GM19238 (cell line): ENCODE measurements at regions not wholly inside any gene's neighbourhood (a gene's known extent, or its start where the extent isn't known, plus 50 kb on each side); places are given as distances from the start of the nearest gene placed in this dataset.
"Not testable (repeated sequence)": the region's sequence is repeated elsewhere in the genome, so short reads cannot be mapped to it uniquely, and the experiment has no call there.

Source experiments
- DNase-seq: peaks from one replicate; pipeline ENCODE4 v3.0.0; 2011; ENCODE audit warnings: low spot score; ENCODE audit not compliant: insufficient read length

- DNase-seq: no peak
Measured at GRCh38 chr5:136626531-136626930, 261.2 kb upstream of the TRPC7 start.

- DNase-seq: no peak
Measured at GRCh38 chr5:136622747-136623146, 257.4 kb upstream of the TRPC7 start.

DNA sequence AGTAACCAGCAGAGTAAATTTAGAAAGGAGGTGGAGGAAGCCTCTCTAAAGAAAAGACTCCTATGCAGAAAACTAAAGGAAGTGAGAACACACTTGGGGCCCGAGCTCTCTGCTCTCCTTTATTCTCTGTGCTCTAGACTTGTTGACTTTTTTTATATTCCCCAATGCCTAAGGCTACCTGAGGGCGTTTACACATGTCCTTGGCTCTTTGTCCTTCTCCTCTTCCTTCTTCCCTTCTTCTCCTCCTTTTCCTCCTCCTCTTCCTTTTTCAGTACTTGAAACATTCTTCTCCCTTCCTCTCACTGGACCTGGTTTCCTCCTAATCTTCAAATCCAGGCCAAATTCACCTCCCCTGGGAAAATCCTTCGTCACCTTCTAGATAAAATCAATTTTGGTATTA, 256.4 kb upstream of the TRPC7 start:
- no peak for DNase-seq

DNA sequence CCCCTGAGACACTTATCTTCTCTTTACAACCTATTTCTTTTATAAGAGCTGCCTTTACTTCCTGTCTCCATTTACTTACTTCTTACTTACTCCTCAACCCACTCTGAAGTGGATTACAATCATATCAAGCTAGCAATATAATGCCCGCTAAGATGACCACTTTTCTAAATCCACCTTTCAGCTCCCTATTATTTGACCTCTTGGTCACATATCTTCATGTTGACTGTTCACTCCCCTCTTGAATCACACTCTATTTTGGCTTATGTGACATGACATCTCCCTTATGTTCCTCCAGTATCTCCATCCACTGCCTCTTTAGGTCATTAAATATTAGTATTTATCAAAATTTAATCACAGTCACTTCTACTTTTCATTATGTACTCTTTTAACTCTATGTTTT, 255.3 kb upstream of the TRPC7 start:
- DNase-seq: no peak

GRCh38 chr5:136620016-136620419, 254.7 kb upstream of the TRPC7 start:
- no peak for DNase-seq

DNA sequence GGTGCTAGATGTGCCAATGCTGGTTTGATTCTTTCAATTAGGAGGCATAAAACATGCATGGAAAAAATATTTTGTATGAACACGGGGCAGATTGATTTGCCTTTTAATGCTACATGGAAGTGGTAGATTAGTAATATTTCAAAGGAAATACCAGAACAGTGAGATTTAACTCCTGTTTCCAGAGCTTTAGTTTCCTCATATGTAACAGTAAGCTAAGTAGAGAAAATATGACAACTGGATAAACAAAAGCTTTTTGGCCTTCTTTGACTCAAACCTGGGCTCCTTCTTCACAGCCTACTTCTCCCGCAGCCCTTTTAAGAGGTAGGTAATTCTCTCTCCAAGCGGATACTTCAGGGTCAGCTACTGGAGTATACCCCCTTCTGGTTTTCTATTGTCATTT, 254.2 kb upstream of the TRPC7 start:
- no peak for DNase-seq

GRCh38 chr5:136615251-136616119, 250.1 kb upstream of the TRPC7 start:
- DNase-seq: no peak

DNA sequence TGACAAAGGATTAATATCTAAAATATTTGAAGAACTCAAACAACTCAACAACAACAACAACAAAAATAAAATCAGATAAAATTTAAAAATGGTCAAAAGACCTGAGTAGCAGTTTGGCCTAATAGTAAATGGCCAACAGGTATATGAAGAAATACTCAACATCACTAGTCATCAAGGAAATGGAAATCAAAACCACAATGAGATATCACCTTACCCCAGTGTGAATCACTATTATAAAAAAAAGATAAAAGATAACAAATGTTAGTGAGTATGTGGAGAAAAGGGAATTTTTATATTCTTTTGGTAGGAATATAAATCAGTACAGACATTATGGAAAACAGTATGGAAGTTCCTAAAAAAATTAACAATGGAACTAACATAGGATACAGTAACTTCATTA, 247.9 kb upstream of the TRPC7 start:
- no peak for DNase-seq

DNA sequence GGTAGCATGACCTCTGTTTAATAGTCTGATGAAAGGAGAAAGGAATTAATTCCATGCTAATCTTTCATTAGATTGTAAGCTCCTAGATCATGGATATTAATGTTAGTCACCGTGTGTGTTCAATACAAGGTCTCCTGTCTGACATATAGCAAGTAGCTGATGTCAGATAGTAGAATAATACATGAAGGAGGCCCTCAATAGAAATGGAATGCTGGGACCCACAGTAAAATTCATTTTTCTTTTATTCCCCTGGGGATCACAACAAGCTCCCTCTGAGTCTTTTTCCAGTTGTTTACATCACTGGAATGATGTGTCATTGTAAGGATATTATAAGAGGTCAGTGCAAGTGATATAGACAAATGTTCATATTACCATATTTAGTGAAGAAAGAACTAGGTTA, 240.3 kb upstream of the TRPC7 start:
- no peak for DNase-seq

DNA sequence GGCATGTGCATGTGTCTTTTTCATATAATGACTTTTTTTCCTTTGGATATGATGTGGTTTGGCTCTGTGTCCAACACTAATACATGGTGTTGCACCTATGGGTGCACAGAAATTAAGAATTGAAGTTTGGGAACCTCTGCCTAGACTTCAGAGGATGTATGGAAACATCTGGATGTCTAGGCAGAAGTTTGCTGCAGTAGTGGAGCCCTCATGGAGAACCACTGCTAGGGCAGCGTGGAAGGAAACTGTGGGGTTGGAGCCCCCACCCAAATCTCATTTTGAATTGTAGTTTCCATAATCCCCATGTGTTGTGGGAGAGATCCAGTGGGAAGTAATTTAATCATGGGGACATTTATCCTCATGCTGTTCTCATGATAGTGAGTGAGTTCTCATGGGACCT, 235.0 kb upstream of the TRPC7 start:
- DNase-seq: no peak

- no peak for DNase-seq
Measured at GRCh38 chr5:136598802-136599404, 233.6 kb upstream of the TRPC7 start.

DNA sequence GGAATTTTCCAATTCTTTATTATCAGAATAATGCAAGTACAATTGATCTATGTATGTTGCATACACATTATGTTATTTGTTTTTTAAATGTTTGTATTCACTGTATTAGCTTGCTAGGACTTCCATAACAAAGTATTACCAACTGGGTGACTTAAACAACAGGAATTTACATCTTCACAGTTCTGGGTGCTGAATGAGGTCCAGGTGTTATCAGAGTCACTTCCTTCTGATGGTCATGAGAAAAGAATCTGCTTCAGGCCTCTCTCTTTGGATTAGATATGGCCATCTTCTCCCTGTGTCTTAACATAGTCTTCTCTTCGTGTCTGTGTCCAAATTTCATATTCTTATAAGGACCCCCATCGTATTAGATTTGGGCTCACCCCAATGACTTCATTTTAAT, 229.1 kb upstream of the TRPC7 start:
- no peak for DNase-seq

DNA sequence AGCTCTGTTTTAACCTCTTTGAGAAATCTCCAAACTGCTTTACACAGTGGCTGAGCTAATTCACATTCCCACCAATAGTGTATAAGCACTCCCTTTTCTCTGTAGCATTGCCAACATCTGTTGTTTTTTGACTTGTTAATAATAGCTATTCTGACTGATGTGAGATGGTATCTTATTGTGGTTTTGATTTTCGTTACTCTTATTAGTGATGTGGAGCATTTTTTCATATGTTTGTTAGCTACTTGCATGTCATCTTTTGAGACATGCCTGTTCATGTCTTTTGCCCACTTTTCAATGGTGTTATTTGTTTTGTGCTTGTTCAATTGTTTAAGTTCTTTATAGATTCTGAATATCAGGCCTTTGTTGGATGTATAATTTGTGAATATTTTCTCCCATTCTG, 225.2 kb upstream of the TRPC7 start:
- no peak for DNase-seq

DNA sequence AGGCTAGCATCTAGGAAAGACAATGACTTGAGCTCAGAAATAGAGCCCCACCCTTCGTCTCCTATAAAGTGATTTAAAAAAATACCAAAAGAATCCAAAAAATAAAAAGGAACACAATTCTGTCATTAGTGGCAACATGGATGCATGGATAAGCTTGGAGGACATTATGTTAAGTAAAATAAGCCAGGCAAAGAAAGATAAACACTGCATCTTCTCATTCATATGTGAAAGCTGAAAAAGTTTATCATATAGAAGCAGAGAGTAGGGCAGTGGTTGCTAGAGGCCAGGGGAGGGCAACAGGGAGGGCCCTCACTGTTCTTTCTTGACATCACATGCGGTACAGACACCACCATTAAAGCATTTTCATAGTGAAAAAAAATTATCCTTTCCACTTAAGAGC, 220.9 kb upstream of the TRPC7 start:
- no peak for DNase-seq

GRCh38 chr5:136584474-136584873, 219.1 kb upstream of the TRPC7 start:
- no peak for DNase-seq

DNA sequence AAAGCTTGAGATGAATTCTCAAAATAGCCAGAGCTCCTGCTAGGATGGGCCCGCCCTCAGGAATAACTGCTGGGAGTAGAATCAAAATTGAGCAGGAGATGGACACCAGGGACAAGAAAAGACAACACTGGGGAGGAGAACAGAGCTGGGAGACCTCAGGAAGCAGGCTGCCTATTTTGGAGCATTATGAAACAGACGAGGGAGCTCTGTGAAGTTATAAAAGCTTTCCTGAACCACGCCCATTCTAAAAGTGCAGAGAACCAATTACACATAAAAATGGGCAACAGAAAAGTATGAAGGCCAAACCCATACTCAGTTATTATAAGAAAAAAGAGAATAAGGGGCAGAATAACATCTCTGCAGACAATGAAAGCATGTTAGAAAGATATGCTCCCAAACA, 213.9 kb upstream of the TRPC7 start:
- no peak for DNase-seq

GRCh38 chr5:136569875-136570274, 204.5 kb upstream of the TRPC7 start:
- DNase-seq: not testable (repeated sequence)

GRCh38 chr5:136565457-136565856, 200.1 kb upstream of the TRPC7 start:
- not testable (repeated sequence) for DNase-seq

GRCh38 chr5:136565050-136565449, 199.7 kb upstream of the TRPC7 start:
- DNase-seq: not testable (repeated sequence)

GRCh38 chr5:136564431-136564830, 199.1 kb upstream of the TRPC7 start:
- DNase-seq: not testable (repeated sequence)

DNA sequence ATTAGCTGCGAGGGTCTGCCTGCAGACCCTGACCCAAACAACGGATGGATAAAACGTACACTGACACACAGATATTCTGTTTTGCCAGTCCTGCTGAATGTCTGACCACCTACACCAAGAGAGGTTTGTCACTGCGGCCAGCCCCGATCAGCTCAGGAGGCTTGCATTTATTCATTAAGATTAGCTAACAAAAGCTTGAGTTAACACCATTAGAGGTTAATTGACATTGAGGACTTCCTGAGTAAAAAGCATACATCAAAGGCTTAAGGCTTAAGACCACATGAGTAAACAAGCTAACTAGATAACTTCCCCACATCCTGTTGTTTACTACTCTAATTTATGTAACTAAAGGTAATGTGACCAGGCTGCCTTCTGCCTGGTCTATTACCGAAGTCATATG, 198.1 kb upstream of the TRPC7 start:
- DNase-seq: no peak

- no peak for DNase-seq
Measured at GRCh38 chr5:136560126-136560525, 194.8 kb upstream of the TRPC7 start.

GRCh38 chr5:136559651-136560050, 194.3 kb upstream of the TRPC7 start:
- DNase-seq: no peak
